GM19372 (cell line): ENCODE measurements at regions not wholly inside any gene's neighbourhood (a gene's known extent, or its start where the extent isn't known, plus 50 kb on each side); places are given as distances from the start of the nearest gene placed in this dataset.
A peak's percentile ranks its signal among the peaks of the same experiment; 100 is the strongest.

Experiments
- ATAC-seq: cut with Tn5 transposase; IDR thresholded peaks from one replicate; pipeline ENCODE4 v1.9.1; 2021; ENCODE audit warnings: mild to moderate bottlenecking, low read depth, moderate library complexity; ENCODE audit not compliant: unreplicated experiment

GRCh38 chr6:130755368-130756034 lies 71.7 kb upstream of the SMLR1 start:
- ATAC-seq = no peak

GRCh38 chr6:130756824-130757223 lies 70.4 kb upstream of the SMLR1 start:
- no peak for ATAC-seq

GRCh38 chr6:130758813-130759212 lies 68.4 kb upstream of the SMLR1 start:
- ATAC-seq = no peak

GRCh38 chr6:130760006-130760405 lies 67.2 kb upstream of the SMLR1 start:
- ATAC-seq = no peak

GRCh38 chr6:130761286-130761685 lies 65.9 kb upstream of the SMLR1 start:
- ATAC-seq = no peak

GRCh38 chr6:130765181-130765727 lies 62.0 kb upstream of the SMLR1 start:
- no peak for ATAC-seq

- no peak for ATAC-seq
Measured at GRCh38 chr6:130766239-130767144, 60.7 kb upstream of the SMLR1 start.

GRCh38 chr6:130769861-130770260 lies 57.3 kb upstream of the SMLR1 start:
- ATAC-seq = no peak

- ATAC-seq = no peak
Measured at GRCh38 chr6:130771741-130772140, 55.5 kb upstream of the SMLR1 start.

GRCh38 chr6:130773860-130774259 lies 53.3 kb upstream of the SMLR1 start:
- ATAC-seq = no peak

- no peak for ATAC-seq
Measured at GRCh38 chr6:130775411-130776012, 51.7 kb upstream of the SMLR1 start.

GRCh38 chr6:130776287-130776925 lies 50.8 kb upstream of the SMLR1 start:
- peak; percentile 89 for ATAC-seq
